Neural progenitor cell (in vitro differentiated cells): ENCODE measurements at regions not wholly inside any gene's neighbourhood (a gene's known extent, or its start where the extent isn't known, plus 50 kb on each side); places are given as distances from the start of the nearest gene placed in this dataset.
"Not testable (repeated sequence)": the region's sequence is repeated elsewhere in the genome, so short reads cannot be mapped to it uniquely, and the experiment has no call there.

Experiments
- EZH2 ChIP-seq: fragments of 200-600 bp; sonication (generic); IDR thresholded peaks from 2 replicates; pipeline ENCODE4 v1.6.1; 2017; ENCODE audit warnings: antibody characterized with exemption, mild to moderate bottlenecking, moderate library complexity
- TF ChIP-seq, protein P1 (sequence below): fragments of 200-600 bp; sonication (generic); IDR thresholded peaks from 2 replicates; pipeline ENCODE4 v1.5.1; 2017; ENCODE audit warnings: antibody characterized with exemption, mild to moderate bottlenecking

DNA sequence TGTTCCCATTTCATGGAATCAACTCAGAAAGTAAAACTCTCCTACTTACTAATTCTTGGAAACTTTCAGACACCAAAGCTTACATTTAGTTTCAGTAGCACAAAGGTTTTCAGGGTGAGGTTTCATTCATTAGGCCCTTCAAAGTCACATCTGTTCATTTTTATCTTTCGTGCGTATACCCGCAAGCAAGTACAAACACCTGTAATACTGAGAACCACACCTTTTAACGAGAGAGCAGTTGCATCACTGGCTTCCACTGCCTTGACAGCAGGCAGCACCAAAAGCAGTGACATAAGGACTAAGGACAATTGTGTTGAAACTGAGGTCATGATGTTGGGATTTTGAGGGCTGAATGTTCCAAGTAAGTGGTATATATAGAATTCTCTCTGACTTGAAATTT, 60.5 kb downstream of the GOLGA6L22 start:
- TF ChIP-seq, protein P1, sequence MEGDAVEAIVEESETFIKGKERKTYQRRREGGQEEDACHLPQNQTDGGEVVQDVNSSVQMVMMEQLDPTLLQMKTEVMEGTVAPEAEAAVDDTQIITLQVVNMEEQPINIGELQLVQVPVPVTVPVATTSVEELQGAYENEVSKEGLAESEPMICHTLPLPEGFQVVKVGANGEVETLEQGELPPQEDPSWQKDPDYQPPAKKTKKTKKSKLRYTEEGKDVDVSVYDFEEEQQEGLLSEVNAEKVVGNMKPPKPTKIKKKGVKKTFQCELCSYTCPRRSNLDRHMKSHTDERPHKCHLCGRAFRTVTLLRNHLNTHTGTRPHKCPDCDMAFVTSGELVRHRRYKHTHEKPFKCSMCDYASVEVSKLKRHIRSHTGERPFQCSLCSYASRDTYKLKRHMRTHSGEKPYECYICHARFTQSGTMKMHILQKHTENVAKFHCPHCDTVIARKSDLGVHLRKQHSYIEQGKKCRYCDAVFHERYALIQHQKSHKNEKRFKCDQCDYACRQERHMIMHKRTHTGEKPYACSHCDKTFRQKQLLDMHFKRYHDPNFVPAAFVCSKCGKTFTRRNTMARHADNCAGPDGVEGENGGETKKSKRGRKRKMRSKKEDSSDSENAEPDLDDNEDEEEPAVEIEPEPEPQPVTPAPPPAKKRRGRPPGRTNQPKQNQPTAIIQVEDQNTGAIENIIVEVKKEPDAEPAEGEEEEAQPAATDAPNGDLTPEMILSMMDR: not testable (repeated sequence)
- TF ChIP-seq EZH2: not testable (repeated sequence)
